H1 (cell line): ENCODE measurements at regions not wholly inside any gene's neighbourhood (a gene's known extent, or its start where the extent isn't known, plus 50 kb on each side); places are given as distances from the start of the nearest gene placed in this dataset.

ENCODE experiments used
- FOSL1 ChIP-seq: IDR thresholded peaks from 2 replicates; pipeline ENCODE4 v1.6.1; 2011; ENCODE audit warnings: mild to moderate bottlenecking, low read depth, low read length, moderate library complexity; ENCODE audit not compliant: insufficient read depth
- TAF7 ChIP-seq: optimal IDR thresholded peaks from 2 replicates; pipeline ENCODE3; 2011; ENCODE audit warnings: low read depth, mild to moderate bottlenecking, inconsistent platforms, low read length, moderate library complexity, borderline replicate concordance
- TBP ChIP-seq: IDR thresholded peaks from 2 replicates; pipeline ENCODE4 v1.6.1; 2011; ENCODE audit warnings: low read depth, low read length, improper control_type of control experiment
- TEAD4 ChIP-seq: IDR thresholded peaks from 2 replicates; pipeline ENCODE4 v1.6.1; 2012; ENCODE audit warnings: low read depth, low read length, inconsistent platforms, mixed read lengths

DNA sequence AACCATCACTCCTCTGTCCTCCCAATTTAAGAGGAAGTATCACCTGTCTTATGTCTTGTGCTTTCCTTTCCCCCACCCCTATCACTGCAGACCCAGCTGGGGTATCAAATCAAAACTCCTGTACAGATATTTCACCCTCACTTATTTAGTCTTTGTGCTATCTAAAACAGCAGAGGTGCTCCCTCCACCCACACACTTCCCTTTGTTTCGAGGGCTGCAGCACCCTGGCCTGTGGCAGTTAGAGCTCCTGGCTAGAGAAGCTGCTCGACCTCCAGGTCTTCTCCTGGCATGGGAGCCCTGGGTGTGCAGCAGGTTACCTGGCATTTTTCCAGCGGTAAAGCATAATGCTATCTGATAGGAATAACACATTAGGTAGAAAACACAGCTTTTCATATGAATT is 181.4 kb upstream of the BCL6 start (continued):
- TF ChIP-seq FOSL1 (no peak), TAF7 (no peak), TBP (no peak), TEAD4 (no peak)
